Endodermal cell (in vitro differentiated cells): ENCODE measurements at regions not wholly inside any gene's neighbourhood (a gene's known extent, or its start where the extent isn't known, plus 50 kb on each side); places are given as distances from the start of the nearest gene placed in this dataset.

Experiments used
- DNase-seq: peaks from one replicate; pipeline ENCODE4 v3.0.0-alpha.2; 2017
- H3K27ac ChIP-seq: 2 replicates; pipeline ENCODE4 v1.5.1; 2013; ENCODE audit warnings: mild to moderate bottlenecking, low read depth, low read length, moderate library complexity
- H3K27me3 ChIP-seq: 2 replicates; pipeline ENCODE4 v1.6.1; 2013; ENCODE audit warnings: mild to moderate bottlenecking, low read length, moderate library complexity; ENCODE audit not compliant: insufficient read depth, control insufficient read depth, poor library complexity, severe bottlenecking
- H3K36me3 ChIP-seq: 2 replicates; pipeline ENCODE4 v1.7.0; 2013; ENCODE audit warnings: mild to moderate bottlenecking, low read length, moderate library complexity; ENCODE audit not compliant: control insufficient read depth, insufficient read depth
- H3K4me1 ChIP-seq: one replicate; pipeline ENCODE4 v1.7.0; 2013; ENCODE audit warnings: low read length; ENCODE audit not compliant: control insufficient read depth, insufficient read depth
- H3K4me3 ChIP-seq: 2 replicates; pipeline ENCODE4 v1.5.1; 2013; ENCODE audit warnings: mild to moderate bottlenecking, low read length, moderate library complexity
- H3K9ac ChIP-seq: 2 replicates; pipeline ENCODE4 v1.6.1; 2013; ENCODE audit warnings: mild to moderate bottlenecking, low read length, moderate library complexity; ENCODE audit not compliant: poor library complexity, severe bottlenecking; ENCODE audit errors: extremely low read depth
- H3K9me3 ChIP-seq: 2 replicates; pipeline ENCODE4 v1.6.1; 2013; ENCODE audit warnings: mild to moderate bottlenecking, low read length, moderate library complexity; ENCODE audit not compliant: control insufficient read depth
- H3K27ac Mint-ChIP-seq: 2 replicates; pipeline ENCODE4 v1.8.0; 2020; ENCODE audit warnings: mixed read lengths
- H3K27me3 Mint-ChIP-seq: 2 replicates; pipeline ENCODE4 v1.8.0; 2021; ENCODE audit warnings: mild to moderate bottlenecking, mixed read lengths; ENCODE audit not compliant: insufficient read depth
- H3K36me3 Mint-ChIP-seq: 2 replicates; pipeline ENCODE4 v1.8.0; 2020; ENCODE audit warnings: low read depth, mixed read lengths
- H3K4me1 Mint-ChIP-seq: 2 replicates; pipeline ENCODE4 v1.8.0; 2020; ENCODE audit warnings: mixed read lengths
- H3K4me3 Mint-ChIP-seq: 2 replicates; pipeline ENCODE4 v1.8.0; 2020; ENCODE audit warnings: mild to moderate bottlenecking, moderate library complexity, mixed read lengths
- H3K9me3 Mint-ChIP-seq: 2 replicates; pipeline ENCODE4 v1.8.0; 2020; ENCODE audit warnings: mild to moderate bottlenecking, mixed read lengths
- WGBS, 2 experiments: methylation state at CpG; one replicate each; pipeline versions ENCODE4 v1.1.5 to v1.1.7; 2013; ENCODE audit warnings: missing lambda C conversion rate in 2 of 2, mixed read lengths in 1 of 2; ENCODE audit not compliant: insufficient coverage in 1 of 2, insufficient read length in 1 of 2; 5-methylcytosine and 5-hydroxymethylcytosine counted together
- TF ChIP-seq, protein P1 (sequence below): fragments of 200-600 bp; sonication (generic); conservative IDR thresholded peaks from 2 replicates; pipeline ENCODE4 v1.5.0; 2021; ENCODE audit warnings: antibody characterized with exemption, mild to moderate bottlenecking

DNA sequence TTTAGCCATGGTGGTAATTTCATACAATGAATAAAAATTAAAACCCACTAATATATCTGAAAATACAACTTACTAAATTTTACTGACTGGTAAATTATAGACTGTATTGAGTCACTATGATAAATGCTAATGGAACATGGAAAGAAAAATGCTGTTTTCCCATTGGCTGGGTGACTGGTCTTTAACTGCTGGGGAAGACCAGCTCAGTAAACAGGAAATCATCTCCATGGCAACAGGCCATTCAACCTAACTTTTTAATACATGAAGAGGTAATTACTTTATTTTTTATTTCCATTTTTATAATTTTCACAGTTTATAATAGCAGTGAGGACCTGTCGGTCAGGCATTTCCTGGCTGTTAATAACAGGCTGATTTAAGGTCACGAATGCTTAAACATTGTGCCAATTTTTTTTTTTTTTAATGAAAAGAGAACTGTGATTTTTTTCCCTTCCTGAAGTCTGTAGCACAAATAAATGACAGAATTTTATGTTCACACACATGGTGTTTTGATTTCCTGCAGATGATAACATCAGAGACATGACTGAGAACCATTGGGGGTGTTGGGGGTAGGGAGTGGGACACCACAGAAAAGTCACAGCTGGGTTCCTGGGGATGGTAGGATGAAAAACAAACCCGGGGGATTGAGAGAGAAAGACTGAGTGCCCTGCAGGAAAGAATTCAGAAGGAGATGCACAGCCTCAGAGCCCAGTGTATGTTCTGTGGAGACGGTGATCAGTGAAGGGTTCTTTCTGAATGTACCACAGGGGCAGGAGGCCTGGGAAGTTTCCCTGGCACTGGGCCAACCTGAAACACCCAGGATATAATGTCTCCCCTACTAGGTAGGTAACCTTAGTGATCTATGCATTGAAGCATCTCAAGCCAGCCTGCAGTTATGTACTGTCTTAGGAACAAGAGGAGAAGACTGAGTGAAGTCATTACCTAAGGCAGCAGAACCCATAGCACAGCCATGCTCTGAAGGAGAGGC is 297.1 kb downstream of the COG6 start:
- Histone ChIP-seq H3K4me1 (no peaks in the 10 kb centered on the region), H3K36me3 (no peaks in the 10 kb centered on the region), H3K9ac (no peak overlapping the region), H3K9me3 (no peaks in the 10 kb centered on the region), H3K27ac (no peak overlapping the region), H3K4me3 (no peak overlapping the region), H3K27me3 (no peaks in the 10 kb centered on the region)
- Mint-ChIP-seq H3K4me1 (peaks cover 5% of the 10 kb centered on the region), H3K27ac (no peak overlapping the region), H3K36me3 (no peaks in the 10 kb centered on the region), H3K9me3 (no peaks in the 10 kb centered on the region), H3K4me3 (no peak overlapping the region), H3K27me3 (peaks cover 4% of the 10 kb centered on the region)
- DNase-seq = no peak
- WGBS, 2 experiments = 79 to 83% methylated on average over 4 of the region's 4 CpGs
- TF ChIP-seq, protein P1, sequence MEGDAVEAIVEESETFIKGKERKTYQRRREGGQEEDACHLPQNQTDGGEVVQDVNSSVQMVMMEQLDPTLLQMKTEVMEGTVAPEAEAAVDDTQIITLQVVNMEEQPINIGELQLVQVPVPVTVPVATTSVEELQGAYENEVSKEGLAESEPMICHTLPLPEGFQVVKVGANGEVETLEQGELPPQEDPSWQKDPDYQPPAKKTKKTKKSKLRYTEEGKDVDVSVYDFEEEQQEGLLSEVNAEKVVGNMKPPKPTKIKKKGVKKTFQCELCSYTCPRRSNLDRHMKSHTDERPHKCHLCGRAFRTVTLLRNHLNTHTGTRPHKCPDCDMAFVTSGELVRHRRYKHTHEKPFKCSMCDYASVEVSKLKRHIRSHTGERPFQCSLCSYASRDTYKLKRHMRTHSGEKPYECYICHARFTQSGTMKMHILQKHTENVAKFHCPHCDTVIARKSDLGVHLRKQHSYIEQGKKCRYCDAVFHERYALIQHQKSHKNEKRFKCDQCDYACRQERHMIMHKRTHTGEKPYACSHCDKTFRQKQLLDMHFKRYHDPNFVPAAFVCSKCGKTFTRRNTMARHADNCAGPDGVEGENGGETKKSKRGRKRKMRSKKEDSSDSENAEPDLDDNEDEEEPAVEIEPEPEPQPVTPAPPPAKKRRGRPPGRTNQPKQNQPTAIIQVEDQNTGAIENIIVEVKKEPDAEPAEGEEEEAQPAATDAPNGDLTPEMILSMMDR = no peak

- no peak overlapping the region for H3K27ac Mint-ChIP-seq
- no peak overlapping the region for H3K9ac ChIP-seq
- no peaks in the 10 kb centered on the region for H3K9me3 Mint-ChIP-seq
- no peak overlapping the region for H3K27ac ChIP-seq
- no peak overlapping the region for H3K4me3 ChIP-seq
- H3K27me3 Mint-ChIP-seq = no peaks in the 10 kb centered on the region
- no peaks in the 10 kb centered on the region for H3K4me1 ChIP-seq
- H3K4me1 Mint-ChIP-seq = peaks cover 5% of the 10 kb centered on the region
- TF ChIP-seq, protein P1 = no peak
- 65 to 92% methylated on average over 2 to 4 of the region's 4 CpGs for WGBS, 2 experiments
- H3K4me3 Mint-ChIP-seq = no peak overlapping the region
- no peaks in the 10 kb centered on the region for H3K36me3 ChIP-seq
- H3K36me3 Mint-ChIP-seq = no peaks in the 10 kb centered on the region
- H3K9me3 ChIP-seq = no peaks in the 10 kb centered on the region
- DNase-seq = no peak
- no peaks in the 10 kb centered on the region for H3K27me3 ChIP-seq
Observed at GRCh38 chr13:39954476-39954875, 299.0 kb downstream of the COG6 start.

- TF ChIP-seq, protein P1 = no peak
- peaks cover 5% of the 10 kb centered on the region for H3K4me1 Mint-ChIP-seq
- no peaks in the 10 kb centered on the region for H3K27me3 Mint-ChIP-seq
- DNase-seq = no peak
- no peaks in the 10 kb centered on the region for H3K27me3 ChIP-seq
- no peaks in the 10 kb centered on the region for H3K9me3 Mint-ChIP-seq
- H3K27ac Mint-ChIP-seq = no peak overlapping the region
- no peaks in the 10 kb centered on the region for H3K36me3 ChIP-seq
- no peaks in the 10 kb centered on the region for H3K9me3 ChIP-seq
- no peak overlapping the region for H3K9ac ChIP-seq
- H3K4me1 ChIP-seq = no peaks in the 10 kb centered on the region
- H3K4me3 Mint-ChIP-seq = no peak overlapping the region
- no peaks in the 10 kb centered on the region for H3K36me3 Mint-ChIP-seq
- 89 to 100% methylated on average over 1 of the region's 1 CpG for WGBS, 2 experiments
- H3K4me3 ChIP-seq = no peak overlapping the region
- H3K27ac ChIP-seq = no peak overlapping the region
Observed at GRCh38 chr13:39955560-39955959, 300.1 kb downstream of the COG6 start.
